GM12872 (cell line): ENCODE measurements at regions not wholly inside any gene's neighbourhood (a gene's known extent, or its start where the extent isn't known, plus 50 kb on each side); places are given as distances from the start of the nearest gene placed in this dataset.

Source experiments
- TF ChIP-seq, protein P1 (sequence below): IDR thresholded peaks from 3 replicates; pipeline ENCODE4 v1.5.1; 2011; ENCODE audit warnings: low read depth, mild to moderate bottlenecking, low read length, moderate library complexity; ENCODE audit not compliant: insufficient read depth

DNA sequence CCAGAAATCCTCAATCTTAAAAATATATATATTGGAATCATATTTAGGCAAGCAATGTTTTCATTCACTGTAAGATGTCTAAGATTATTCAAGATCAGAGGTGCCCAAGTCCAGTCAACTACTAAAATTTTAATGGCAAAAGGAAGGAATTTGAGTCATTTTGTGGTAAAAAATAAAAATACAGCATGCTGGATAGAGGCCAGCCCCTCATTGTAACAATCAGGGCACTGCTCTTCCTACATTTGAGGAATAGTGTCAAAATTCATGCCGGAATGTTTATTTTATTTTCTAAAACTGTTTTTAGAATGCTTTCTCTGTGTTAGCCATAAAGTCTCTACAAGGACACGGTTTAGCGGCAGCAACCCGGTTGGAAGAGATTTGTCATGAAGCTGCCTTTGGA is 49.9 kb upstream of the SRD5A3 start:
- TF ChIP-seq, protein P1, sequence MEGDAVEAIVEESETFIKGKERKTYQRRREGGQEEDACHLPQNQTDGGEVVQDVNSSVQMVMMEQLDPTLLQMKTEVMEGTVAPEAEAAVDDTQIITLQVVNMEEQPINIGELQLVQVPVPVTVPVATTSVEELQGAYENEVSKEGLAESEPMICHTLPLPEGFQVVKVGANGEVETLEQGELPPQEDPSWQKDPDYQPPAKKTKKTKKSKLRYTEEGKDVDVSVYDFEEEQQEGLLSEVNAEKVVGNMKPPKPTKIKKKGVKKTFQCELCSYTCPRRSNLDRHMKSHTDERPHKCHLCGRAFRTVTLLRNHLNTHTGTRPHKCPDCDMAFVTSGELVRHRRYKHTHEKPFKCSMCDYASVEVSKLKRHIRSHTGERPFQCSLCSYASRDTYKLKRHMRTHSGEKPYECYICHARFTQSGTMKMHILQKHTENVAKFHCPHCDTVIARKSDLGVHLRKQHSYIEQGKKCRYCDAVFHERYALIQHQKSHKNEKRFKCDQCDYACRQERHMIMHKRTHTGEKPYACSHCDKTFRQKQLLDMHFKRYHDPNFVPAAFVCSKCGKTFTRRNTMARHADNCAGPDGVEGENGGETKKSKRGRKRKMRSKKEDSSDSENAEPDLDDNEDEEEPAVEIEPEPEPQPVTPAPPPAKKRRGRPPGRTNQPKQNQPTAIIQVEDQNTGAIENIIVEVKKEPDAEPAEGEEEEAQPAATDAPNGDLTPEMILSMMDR = no peak
